HG03039 (cell line): ENCODE measurements at regions not wholly inside any gene's neighbourhood (a gene's known extent, or its start where the extent isn't known, plus 50 kb on each side); places are given as distances from the start of the nearest gene placed in this dataset.

Experiments
- ATAC-seq: cut with Tn5 transposase; IDR thresholded peaks from one replicate; pipeline ENCODE4 v1.9.1; 2021; ENCODE audit warnings: mild to moderate bottlenecking, moderate library complexity; ENCODE audit not compliant: unreplicated experiment

DNA sequence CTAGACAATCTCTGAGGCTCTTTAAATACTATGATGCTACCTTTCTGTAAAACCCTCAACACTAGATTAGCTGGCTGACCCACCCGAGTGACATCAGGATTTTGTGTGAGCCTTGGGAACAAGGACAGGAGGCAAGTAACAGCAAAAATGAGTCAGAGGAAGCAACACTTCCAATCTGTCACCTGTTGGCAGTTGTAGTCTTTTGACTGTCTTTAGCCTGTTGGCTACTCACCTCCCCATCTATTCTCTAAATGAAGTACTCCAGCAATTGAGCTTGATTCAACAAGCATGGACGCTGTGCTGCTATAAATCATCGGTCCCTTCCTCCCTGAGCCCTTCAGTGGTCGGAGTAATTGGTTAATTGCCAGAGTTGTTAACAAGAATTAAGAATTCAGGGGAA lies 898.7 kb downstream of the BCL11A start:
- ATAC-seq = no peak

DNA sequence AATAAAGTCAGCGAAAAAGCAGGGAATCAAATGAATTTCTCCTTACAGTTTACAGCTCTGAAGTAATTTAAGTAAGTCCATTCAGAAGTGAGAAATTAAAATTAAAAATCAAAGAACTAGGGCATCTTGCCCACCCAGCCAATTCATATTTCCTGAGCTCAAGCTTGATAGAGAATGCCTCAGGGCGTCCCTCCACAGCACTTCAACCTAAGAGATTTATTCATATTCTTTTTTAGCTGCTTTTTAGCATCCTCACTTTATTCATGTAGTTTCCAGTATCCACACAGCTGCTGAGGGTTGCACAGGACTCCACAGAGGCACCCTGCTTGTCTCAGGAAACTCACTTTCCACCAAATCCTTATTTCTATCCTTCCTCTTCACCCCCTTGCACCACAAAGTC lies 900.3 kb downstream of the BCL11A start:
- no peak for ATAC-seq

DNA sequence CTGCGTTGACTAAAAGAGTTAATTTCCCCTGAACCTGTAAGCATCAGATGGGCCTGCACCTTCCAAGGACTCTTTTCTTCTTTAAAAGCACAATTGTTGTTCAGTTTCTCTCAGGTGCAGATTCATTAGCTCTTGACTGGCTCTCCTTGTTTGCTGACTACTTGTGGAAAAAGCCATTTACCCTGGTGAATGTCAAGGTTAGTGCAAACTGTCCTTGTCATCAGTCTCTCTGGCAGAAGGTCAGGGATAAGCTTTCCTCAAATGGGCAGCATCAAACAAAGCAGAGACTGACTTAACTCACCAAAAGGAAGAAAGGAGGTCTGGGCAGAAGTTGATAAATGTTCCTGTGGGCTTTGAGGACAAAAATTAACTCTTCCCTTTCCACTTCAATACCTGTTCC lies 922.7 kb downstream of the BCL11A start:
- ATAC-seq = no peak

DNA sequence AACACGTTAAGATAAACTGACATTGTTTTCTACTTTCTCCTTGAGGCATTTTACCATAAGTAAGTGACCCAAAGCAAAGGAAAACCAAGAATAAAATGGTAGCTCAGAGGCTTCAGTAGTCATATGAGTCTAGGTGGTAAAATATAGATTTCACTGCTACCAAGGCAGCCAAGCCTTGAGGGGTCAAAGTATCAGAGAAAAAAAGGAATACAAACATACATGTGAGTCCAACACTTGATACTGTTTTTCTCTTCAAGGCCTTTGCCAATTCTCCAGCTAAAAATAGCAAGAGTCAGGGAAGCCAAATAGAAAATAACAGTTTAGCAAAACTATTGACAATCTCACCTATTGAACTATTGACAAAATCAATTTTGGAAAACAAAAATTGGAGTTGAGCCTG lies 925.9 kb downstream of the BCL11A start:
- ATAC-seq = no peak

DNA sequence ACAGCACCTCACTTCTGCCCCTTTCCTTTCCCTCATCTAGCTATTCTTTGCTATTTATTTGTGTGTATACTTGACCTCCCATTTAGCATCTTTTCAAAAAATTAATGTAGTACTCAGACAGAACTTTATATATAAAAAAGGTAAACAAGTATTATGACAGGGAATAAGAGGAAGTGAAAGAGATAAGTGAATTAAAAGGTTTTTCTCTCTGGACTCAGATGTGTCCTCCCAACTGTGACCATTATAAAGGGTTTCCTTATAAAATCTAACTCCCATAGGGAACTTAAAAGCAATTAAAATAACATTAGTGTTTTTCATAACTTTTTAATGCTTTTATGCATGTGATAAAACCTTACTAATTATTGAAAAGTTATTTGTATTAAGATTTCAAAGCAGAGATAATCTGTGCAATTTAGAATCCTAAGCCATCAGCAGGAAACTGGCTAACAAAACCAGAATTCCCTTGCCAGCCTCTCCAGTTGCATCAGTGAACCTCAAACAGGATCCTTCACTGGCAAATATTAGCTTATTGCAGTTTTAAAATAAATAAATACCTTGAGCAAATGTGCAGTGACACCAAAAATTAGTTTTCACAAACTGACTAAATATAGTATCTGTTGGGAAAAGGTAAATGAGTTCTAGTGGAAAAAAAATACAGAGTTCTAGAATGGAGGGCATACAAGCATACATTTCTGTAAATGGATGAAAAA lies 930.7 kb downstream of the BCL11A start:
- no peak for ATAC-seq

DNA sequence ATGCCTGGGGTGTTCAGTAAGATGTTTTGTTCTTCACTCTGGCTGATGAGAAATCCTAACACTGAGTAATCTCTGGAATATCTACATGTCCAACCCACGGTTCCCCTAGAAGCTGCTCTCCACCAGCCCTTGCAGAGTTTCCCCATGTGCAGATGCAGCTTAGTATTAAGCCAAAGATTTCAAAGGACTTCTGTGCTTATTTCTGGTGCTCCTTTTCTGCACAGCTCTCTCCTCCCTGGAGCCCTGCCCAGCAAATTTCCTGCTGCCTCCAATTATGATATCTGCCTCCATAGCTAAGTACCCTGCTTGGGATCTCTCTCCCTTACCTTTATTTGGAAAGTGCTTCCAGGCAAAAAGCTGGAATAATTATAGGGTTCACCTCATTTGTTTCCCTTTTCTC lies 949.3 kb downstream of the BCL11A start:
- no peak for ATAC-seq

DNA sequence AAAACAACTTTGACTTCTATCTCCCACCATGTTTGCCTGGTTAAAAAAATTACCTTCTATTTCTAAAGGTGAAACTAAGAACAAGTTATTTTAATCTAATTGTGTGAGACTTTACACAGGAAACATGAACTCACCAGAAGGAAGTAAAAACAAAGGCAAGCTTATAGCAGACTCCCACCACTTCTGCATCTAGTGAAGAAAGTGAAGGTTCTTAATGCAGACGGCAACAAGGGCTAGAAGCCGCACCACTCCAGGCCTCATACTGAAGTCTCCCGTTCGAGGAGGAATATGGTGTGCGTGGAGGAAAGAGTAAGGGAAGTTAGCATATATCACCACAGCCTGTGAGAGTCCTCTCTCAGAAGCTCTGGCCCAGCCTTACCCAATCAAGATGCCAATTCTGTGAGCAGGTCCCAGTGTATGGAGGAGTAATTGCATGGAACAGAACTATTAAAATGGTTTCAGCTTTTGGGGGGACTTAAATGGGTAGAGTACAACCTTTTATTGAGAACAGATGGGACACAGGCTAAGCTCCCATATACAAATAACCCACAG lies 958.7 kb downstream of the BCL11A start:
- ATAC-seq = no peak

DNA sequence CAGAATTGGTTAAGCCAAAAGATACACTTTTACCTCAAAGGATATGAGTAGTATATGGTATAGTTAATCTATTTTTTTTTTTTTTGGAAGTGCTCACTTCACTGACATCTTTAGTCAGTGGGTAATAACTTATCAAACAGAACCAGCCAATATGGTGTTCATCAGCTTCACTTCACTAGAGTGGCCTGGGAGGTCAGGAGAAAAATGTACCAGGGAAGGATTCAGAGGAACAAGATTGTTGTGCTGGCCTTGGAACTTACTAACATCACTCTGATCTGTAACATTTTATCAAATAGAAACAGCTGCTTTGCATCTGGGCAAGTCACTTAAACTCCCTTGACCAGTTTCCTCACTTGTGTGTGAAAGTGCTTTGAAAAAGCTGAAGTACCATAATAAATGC lies 962.7 kb downstream of the BCL11A start:
- ATAC-seq = no peak

DNA sequence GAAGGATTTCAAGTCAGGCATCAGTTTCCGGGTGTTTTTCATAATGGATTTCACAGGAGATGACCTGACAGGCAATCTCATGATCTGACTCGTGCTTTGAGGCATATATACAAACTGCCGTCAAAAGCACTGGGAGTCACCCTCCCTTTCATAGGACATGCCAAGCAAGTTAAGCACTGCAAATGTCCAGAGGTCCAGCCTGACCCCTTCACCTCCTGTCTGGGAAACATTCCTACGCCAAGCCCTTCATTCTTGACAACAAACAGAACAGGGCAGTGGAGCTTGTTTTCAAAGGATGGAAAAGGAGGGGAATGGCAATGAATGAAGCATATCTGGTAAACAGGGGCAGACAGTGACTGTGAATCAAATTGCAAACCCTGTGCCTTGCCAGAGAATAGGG lies 963.6 kb downstream of the BCL11A start:
- no peak for ATAC-seq

DNA sequence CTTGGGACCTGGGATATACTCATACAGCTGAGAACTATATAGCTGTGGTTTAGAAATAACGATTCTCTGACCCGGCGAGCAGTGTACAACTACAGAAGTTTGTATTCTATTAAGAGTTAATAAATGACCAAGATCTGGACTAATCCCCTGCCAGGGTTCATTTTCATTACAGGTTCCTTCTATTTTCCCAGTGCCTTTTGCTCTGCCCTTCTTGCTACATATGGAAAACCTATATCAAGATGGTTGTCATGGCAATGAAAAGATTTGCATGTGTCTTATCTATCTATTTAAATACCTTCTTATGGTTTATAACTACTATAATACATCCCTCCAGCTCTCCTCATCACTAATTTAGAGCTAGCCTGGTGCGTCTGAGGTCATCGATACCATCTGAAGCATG lies 965.2 kb downstream of the BCL11A start:
- ATAC-seq = no peak

DNA sequence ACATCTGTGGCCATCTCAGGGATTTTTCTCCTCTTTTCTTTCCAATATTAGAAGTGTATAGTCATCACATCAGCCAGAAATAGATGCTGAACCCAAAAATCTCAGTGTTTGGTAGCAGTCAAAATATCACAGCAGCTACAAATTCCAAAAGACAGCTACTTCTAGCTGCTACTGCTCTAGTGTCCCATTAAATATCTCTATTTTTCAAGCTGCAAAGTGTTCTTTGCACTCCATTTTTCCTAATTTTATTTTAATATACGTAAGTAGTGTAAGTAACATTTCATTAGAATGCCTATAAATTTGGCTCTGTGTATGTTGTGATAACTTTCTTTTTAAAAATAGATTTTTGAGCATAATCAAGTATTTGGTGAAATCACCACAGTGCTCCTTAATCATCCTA lies 967.3 kb downstream of the BCL11A start:
- no peak for ATAC-seq

DNA sequence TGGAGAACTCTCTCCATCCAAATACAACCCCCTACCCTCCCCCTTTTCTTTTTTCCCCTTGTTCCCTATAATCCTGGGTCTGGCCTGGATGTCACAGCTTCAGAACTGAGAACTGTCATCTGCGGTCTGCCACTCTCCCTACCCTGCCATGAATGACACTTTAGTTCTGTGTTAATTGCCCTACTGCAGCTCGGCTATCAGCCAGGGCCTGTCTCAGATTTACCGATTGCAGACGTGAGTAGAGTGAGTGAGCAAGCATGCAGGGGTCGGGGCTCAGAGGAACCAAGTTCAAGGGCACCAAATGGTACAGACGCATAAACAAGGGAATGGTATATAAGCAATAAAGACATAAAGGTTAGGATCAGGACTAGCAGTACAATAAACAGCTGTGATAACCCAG lies 967.8 kb downstream of the BCL11A start:
- no peak for ATAC-seq

DNA sequence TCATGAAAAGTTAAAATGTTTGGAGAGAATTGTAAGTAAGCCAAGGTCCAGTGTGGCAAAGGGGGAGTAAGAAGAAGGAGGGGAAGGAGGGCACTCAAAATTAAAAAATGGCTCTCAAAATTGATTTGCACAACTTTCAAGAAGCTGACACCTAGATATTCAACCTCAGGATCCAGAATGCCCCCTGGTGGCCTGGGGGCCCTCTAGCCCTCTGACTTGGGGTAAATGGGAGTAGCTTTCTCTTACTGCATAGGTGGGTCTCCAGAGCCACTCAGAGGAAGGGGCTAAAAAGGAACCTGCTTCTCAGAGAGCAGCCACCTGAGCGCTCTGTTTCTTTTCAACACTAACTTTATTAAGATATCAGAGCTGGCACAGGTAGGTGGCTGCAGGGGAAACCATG lies 968.5 kb downstream of the BCL11A start:
- ATAC-seq = no peak

DNA sequence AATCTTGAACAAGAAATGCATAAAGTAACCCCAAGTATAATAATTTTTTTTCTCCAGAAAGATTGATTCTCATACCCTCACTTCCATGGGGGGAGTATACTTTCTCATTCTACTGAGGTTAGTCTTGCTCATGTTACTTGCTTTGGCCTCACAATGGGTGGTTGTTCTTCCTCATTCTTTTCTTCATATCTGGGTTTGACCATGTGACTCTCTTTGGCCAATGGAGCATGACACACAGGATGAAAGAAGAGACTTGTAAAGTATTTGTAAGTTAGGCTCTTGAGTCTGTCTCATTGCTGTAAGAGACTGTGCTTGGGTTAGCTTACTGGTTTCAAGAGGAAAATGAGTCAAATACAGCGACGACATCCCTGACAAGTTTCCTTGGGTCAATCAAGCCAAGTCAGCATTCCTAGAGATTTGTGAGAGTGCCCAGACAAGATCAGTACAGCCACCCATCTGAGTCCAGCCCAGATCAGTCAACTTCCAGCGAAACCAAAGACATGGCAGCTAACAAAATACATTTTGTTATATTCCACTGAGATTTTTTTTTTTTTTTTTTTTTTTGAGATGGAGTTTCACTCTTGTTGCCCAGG lies 970.2 kb downstream of the BCL11A start:
- no peak for ATAC-seq

DNA sequence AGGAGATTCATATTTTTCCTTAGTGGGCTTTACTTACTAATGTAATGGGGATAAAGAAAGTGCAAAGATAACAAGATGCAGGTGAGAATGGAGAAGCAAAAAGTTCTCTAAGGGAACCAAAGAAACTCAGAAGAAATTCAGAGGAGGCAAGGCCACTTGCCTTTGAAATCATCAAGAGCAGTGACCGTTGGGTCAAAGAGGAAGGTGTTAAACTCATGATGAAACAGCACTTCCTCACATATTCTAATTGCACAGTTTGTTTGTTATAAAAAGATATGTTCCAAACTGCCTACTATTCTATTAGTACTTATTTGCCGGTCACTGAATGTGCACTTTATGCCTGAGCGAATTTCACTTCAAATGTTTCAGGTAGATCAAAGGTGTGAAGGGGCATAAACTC lies 975.1 kb downstream of the BCL11A start:
- no peak for ATAC-seq

DNA sequence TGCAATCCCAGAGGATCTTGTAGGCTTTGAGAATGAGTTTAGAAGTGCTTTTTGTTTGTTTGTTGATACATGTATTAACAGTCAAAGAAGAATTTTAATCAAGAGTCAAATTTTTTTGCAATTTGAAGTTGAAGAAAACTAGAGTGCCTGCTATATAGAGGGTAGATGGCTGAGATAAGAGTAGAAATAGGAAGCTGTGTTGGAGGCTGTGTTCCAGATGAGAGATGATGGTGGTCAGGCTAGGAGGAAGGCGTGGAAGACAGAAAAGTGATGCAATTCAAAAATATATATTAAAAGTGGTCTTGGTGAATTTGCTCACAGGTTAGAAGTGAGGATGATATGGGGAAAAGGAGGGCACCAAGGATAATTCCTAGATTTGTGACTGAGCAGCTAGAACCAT lies 978.3 kb downstream of the BCL11A start:
- ATAC-seq = no peak

DNA sequence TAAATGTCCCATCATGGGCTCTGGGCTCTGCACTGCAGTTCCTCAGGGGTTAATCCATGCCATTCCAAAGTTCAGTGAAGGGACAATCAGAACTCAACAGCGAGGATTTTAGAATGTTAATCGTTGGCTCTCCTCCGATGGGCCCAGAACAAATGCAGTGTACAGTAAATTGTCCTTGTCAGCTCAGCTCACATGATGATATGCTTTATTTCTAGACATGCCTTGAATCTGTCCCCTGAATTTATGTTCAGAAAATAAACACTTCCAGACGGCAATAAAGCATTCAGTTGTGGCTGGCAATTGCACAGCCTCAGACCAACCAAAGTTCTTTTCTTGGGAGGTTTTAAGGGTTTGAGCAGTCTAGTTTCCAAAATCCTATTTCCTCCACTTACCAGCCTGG lies 981.2 kb downstream of the BCL11A start:
- ATAC-seq = no peak

DNA sequence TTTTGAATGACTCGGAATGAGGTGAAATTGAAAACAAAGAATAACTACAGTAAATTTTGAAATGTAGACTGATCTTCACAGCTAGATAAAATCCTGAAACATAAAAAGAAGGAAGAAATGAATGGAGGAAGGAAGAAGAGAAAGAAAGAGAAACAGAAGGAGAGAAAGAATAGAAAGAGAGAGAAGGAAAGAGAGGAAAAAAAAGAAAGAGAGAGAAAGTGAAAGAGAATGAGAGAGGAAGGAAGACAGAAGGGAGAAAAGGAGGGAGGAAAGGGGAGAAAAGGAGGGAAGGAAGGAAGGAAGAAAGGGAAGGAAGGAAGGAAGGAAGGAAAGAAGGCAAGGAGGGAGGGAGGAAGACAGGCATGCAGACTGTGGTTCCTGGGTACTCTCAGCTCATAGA lies 982.6 kb downstream of the BCL11A start:
- ATAC-seq = no peak

DNA sequence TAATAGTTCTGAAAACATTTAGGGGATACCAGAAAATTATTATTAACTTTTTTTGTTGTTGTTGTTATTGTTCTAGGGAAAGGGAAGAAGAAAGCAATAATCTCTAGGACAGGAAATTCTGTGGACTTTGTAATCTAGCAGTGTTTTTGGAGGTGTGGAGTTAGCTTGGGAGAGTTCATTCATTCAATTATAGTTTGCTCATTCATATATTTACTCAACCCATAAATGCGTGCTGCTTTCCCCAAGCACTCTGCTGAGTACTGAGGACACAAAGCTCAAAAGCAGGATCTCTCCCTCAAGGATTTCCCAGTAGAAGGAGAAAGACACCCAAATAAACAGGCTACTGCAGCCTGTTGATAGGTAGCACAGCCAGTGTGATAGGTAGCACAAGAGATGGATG lies 984.3 kb downstream of the BCL11A start:
- no peak for ATAC-seq

DNA sequence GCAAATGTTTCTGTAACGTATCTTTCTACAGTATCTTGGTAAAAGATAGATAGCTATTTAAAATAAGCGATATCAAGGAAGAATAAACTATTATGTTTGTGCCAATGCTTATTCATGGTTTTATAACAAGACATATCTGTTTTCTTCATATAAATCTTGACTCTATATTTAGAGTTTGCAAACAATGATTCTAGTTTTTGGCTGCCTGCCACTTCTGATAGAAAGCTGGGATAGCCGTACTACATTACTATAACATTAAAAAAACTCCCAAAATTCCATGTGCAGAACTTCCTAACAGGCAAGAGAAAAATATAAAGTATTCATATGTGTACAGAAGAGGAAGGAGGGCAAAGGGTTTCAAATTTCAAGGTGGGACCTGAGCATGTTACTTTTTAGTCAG lies 985.0 kb downstream of the BCL11A start:
- no peak for ATAC-seq

DNA sequence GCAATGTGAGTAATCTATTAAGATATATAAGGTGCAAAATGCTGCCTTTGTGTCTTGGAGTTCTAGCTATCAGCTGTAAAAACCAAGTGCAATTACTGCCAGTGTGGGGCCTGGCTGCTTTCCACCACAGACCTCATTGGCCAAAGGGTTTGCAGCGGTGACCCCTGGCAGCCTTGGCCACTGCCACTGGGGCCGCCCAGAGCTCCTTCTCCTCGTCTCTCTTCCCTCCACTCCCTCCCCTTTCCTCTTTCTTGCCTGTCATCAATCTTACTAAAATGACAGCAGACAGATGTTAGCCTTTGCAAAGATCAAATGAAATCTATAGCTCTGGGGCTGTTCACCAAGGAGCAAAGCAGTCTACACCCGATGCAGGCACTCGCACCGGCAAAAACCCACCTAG lies 986.3 kb downstream of the BCL11A start:
- ATAC-seq = no peak

DNA sequence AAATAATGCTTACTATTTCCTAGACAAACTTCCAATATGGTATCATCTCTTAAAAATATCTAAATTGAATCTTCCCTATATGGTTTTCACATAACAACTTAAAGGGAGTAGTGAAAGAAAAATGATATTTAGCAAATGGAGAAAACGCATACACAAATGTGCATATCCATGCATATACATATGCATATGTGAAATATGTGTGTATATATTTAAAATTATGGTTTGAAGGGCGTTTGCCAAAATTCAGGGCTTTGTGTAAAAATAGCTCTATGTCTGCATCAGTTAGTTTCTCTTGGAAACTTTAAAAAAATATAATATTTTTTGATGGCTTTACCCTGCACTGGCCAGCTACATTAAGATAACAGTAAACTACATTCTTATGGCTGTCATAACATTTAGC lies 986.7 kb downstream of the BCL11A start:
- no peak for ATAC-seq

DNA sequence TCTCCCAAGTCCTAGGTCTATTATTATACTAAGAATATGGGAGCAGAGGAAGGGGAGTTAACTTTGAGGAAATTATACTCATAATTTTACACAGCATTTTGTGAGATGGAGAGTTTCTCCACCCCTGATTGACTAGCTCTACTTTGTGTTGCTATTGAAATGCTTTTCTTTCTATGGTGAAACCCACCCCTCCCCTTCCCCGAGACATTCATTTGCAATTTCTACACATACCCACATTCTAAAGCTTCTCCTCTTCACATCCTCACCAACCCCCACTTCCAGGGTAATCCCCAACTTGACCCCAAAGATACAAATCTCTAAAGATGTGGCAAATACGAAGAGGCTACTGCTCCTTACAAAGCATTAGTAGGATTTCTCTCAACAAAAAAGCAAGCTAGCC lies 992.2 kb downstream of the BCL11A start:
- ATAC-seq = no peak
